ENCODE measurements at regions not wholly inside any gene's neighbourhood (a gene's known extent, or its start where the extent isn't known, plus 50 kb on each side); places are given as distances from the start of the nearest gene placed in this dataset.

DNA sequence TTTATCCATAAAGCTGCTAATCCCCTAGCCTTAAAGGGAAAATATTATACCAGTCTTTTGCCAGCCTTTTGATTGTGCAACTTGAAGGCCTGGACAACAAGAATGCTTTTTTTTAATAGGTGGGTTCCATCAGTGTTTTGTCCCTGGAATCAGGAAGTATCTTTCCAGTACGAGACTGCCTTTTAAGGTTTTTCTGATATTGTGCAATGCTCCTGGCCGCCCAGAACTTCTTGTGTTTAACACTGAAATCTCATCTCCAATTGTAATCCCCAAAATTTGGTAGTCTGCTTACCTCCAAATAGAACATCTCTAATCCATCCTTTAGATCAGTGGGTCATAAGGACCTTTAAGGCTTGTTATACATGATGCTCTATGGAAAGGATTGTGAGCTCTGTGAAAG is 256.7 kb downstream of the NAF1 start:
- TF ChIP-seq CTCF (IDR thresholded peaks at IDR 0.05) (no peak), POLR2A (IDR thresholded peaks at IDR 0.05) (no peak)
